EH (cell line): ENCODE measurements at regions not wholly inside any gene's neighbourhood (a gene's known extent, or its start where the extent isn't known, plus 50 kb on each side); places are given as distances from the start of the nearest gene placed in this dataset.

Experiments used
- DNase-seq: peaks from one replicate; pipeline ENCODE4 v3.0.0-alpha.2; 2015; ENCODE audit warnings: low read depth

DNA sequence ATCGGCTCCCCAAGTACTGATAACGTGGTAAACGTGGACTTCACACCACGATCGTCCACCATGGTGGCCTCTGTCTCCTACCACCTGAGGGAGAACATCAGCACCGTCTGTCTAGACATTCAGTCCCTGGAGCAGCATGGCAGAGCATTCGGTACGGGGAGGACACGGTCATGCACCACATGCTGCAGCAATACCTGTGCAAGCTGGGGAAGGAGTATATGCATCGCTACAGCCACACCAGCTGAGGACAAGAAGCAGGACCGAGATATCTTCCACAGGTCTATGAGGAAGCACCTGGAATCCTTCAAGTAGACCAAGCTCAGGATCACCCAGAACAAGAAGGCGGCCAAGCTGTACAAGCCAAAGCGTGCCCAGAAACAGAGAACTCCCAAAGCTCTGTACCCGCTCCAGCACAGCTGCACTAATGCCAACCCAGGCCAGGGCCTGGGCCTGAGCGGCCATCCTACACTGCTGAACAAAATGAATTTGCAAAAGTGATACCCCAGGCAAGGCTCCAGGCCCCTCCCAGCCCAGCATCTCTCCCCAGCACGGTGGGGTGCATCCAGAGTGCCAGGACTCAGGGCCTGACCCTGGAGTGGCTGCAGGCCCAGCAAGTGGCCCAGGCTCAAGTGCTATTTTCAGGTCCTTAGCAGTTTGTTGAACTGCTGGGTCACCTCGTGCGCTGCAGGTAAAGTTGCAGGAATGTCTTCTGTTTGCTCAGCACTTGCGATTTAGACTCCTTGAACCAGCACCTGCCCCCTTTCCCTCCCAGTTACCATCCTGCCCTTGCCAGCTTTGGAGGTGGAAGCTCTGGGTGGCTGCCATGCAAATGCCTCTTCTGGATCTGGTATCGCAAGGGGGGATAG lies 119.3 kb upstream of the SERPIND1 start:
- no peak for DNase-seq

DNA sequence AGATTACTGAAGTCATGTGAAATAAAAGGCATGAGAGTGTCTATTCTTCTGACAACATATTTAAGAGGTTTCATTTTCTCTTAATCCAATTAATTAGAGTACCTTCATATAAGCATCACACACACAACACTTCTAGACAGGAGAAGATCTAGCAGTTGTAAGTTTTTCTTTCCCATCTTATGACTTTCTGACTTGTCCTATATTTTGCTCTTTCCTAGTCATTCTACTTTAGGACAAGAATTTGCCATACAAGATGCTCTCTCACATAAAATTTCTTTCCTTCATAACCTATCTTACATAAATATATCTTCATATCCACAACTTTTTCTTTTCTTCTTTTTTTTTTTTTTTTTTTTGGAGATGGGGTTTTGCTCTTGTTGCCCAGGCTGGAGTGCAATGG lies 118.3 kb upstream of the SERPIND1 start:
- DNase-seq: no peak

DNA sequence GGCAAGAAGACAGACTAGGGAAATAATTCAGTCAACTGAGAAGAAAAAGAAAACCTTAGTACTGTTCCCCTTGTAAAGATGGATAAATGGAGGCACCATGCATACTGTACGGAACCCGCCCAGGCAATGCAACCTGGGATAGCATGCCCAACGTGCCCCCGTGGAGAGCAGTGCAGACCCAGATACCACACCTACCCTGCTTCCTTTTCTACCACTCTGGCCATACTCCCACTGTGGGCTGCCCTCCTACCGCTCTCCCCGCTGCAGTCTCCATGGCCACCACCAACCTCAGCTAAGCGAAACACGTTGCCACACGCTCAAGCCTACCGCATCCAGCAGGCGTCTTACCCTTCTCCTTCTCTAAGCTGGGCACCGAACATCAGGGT lies 117.4 kb upstream of the SERPIND1 start:
- no peak for DNase-seq

DNA sequence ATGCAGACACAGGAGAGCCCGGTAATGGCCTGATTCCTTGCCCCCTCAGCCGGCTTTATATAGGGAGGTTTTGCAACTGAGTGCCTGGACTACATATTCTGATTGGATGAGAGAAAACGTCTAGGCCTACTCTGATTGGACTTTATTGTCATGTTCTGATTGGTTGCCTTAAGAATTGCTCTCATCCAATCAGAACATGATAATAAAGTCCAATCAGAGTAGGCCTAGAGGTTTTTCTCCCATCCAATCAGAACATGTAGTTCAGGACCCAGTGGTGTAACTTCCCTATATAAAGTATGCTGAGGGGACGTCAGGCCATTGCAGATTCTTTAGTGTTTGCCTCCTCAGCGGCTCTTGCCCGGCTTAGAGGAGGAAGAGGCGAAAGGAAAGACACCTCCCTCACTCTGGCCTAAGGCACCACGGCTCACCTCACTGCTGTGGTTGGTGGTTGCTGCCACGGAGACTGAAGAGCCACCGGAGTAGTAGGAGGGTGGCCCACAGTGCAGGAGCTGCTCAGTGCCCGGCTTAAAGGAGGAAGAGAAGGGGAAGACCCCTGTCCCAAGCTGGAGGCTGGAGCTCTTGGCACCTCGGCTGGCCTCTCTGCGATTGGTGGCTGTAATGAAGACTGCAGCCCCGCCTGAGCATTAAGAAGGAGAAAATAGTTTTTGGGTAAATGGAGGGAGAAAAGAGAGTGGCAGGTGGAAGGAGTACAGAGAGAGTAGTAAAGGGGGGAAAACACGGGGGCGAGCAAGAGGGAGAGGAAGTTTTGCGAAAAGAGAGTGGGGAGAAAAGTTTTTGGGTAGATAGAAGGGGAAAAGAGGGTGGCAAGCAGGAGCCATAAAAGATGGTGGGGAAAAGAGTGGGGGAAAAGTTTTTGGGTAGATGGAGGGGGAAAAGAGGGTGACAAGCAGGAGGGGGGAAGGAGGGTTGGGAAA lies 116.7 kb upstream of the SERPIND1 start:
- peak; percentile 23 for DNase-seq
